ACHN (cell line): ENCODE measurements at regions not wholly inside any gene's neighbourhood (a gene's known extent, or its start where the extent isn't known, plus 50 kb on each side); places are given as distances from the start of the nearest gene placed in this dataset.

Source experiments
- DNase-seq: peaks from one replicate; pipeline ENCODE4 v3.0.0-alpha.2; 2015
- in situ Hi-C: cut with HindIII; loops from 2 replicates; pipeline ENCODE4 v1.10.0; 2017; ENCODE audit warnings: low sequenced_read_pairs, low pct_ligation_motif_present, low pct_unique_long_range_greater_than_20kb

DNA sequence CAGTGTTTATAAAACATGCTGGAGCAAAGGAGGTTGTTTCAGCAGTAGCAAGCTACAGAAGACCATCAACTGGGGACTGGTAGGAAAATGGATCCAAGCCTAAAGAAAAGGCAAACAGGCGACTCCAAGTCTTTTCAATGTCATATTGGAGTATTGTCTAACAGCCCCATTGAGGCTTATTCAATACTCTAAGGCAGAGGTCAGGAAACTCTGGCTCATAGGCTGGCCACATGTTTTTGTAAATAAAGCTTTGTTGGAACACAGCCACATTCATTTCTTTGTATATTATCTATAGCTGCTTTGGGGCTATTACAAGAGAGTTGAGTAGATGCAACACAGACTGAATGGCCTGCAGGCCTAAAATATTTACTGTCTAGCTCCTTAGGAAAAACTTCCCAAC, 77.5 kb downstream of the RPL22L1 start:
- DNase-seq: no peak
- in situ Hi-C loops: no loop called here

DNA sequence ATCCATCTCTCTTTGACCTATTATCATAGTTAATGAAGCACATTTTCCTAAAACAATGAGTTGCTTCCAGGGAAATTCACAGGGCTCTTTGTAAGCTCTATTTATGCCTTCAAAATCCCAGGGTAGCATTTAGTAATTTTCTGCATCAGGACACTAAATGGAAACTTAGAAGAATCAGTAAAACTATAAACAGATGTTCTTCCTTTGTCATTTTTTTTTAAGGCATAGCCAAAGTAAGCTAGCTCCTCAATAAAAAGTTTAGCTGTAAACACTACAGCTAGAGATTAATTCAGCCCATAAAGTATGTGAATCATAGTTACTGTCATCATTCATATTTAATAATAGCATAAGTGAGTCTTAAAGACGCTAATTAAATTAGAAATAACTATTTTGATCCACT, 79.3 kb downstream of the RPL22L1 start:
- DNase-seq: no peak
- in situ Hi-C loops: no loop called here

DNA sequence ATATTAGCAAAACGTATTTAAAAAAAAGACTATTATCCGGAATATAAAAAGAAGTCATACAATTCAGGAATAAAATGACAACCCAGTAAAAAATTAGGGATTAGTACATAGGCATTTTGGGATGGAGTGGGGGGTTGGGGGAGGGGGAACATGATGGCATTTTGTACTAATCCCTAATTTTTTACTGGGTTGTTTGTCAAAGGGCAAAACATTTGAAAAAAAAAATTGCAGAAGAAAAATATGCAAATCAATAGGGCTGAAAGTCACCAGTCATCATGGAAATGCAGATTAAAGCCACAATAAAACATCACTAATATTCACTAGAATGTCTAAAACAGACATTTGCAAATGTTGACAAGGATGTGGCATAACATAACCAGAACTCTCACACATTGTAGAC, 82.5 kb downstream of the RPL22L1 start:
- no peak for DNase-seq
- in situ Hi-C loops: no loop called here

DNA sequence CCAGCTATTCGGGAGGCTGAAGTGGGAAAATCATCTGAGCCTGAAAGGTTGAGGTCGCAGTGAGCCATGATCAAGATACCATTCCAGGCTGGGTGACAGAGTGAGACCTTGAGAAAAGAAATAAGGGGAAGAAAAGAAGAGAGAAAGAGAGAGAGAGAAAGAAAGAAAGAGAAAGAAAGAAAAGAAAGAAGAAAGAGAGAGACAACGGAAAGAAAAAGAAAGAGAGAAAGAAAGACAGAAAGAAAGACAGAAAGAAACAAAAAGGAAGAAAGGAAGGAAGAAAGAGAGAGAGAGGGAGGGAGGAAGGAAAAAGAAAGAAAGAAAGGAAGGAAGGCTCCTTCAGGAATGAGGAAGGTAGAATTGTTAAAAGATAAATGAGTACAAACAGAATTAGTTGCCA, 84.5 kb downstream of the RPL22L1 start:
- no peak for DNase-seq
- in situ Hi-C loops: no loop called here

DNA sequence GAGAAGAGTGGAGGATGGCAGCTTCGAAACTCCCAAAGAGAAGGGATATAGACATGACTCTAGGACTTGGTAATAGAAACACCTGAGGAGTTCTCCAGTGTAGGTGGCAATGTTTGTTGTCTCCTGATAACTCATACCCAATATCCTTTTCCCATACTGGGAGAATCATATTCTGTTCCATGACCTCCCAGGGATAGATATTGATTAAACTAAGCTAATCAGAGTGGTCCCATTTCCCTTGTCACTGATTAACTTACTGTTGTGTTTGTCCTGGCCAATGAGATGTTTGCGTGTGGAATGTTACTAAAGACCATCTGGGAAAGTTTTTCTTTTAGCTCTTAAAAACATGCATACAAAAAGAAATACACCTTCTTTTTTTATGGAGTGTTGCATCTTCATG, 85.6 kb downstream of the RPL22L1 start:
- no peak for DNase-seq
- in situ Hi-C loops: no loop called here

DNA sequence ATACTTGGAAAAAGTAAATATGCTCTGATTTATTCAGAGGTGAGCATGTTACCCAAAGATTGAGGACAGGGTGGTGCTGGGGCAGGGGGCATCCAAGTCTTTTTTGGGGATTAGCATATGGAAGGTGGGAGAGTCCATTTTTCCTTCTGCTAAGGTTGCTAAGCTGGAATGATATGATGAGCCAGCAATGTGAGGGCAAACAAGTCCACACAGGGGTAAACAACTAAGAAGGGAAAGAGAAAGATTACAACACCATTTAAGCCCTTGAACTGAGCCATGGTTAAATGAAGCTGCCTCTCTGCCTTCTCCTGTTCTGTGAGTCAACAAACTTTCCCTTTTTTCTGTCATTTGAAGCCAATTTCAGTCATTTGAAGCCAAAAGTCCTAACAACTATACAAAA, 89.0 kb downstream of the RPL22L1 start:
- DNase-seq: no peak
- in situ Hi-C loops: no loop called here

DNA sequence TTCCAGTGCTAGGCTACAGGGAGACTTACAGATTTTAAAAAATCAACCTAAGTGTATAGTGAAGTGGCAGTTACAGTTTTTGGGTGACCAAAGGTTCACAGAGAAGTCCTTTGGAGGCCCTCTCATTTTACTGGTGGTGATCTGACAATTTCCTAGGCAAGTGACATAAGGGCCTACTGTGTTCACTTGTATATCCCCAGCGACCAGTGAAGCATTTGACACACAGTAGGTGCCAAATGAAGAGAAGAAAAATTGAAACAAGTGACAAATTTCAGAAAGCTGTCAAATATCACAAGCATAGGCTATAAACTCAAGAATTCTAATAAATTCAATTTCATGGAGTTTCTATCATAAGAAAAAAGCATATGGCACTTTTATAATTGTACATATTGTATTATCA, 89.5 kb downstream of the RPL22L1 start:
- in situ Hi-C loops: no loop called here

DNA sequence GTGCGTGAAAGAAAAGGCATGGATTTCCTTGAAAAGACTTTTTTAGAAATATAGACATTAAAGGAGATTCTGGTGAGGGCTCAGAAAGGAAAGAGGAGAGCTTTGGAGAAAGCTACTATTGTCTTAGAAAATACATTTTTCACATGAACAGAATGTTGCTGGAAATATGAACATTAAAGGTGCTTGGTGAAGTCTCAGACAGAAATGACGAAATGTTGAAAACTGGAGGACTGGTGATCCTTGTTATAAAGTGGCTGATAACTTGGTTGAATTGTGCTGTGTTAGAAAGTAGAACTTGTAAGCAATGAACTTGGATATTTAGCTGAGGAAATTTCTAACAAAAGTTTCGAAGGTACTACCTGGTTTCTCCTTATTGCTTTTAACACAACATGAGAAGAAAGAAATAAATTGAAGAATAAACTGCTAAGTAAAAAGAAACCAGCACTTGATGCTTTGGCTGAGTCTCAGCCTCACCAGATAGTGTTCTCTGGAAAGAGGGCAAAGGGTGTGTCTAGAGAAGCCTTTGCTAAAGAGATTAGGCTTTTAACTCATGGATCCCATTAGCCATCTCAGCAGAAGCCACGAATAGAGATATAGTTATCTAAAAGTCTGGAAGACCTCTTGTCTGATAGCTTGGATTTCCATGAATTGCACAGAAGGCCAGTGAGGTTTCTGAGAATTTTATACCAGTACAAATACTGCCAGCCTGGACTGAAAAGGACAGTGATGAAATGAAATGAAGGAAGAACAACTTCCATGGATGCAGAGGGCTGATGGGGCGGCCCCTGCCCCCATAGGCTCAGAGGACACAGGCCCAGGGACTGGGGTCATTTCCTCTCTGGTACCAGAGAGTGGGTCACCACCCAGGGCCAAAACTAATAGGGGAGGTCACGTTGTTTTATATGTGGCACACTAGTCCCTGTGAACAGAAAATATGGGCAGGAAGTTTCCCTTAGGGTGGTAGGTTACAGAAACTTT, 91.5 kb downstream of the RPL22L1 start:
- no peak for DNase-seq
- in situ Hi-C loops: no loop called here

More for the DNA sequence above, 89.5 kb downstream of the RPL22L1 start:
- no peak for DNase-seq

DNA sequence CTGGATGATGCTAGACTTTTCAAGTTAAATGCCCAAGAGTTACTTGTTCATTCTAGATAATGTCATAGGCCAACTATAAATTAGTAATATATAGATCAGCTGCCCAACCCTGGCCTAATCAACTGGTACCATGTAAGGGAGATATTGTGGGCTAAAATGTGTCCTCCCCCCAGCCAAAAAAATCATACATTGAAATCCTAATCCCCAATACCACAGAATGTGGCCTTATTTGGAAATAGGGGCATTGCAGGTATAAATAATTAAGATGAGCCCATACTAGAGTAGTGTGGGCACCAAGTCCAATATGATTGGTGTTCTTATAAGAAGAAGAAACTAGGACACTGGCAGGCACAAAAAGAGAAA, 92.5 kb downstream of the RPL22L1 start:
- DNase-seq: no peak
- in situ Hi-C loops: no loop called here

DNA sequence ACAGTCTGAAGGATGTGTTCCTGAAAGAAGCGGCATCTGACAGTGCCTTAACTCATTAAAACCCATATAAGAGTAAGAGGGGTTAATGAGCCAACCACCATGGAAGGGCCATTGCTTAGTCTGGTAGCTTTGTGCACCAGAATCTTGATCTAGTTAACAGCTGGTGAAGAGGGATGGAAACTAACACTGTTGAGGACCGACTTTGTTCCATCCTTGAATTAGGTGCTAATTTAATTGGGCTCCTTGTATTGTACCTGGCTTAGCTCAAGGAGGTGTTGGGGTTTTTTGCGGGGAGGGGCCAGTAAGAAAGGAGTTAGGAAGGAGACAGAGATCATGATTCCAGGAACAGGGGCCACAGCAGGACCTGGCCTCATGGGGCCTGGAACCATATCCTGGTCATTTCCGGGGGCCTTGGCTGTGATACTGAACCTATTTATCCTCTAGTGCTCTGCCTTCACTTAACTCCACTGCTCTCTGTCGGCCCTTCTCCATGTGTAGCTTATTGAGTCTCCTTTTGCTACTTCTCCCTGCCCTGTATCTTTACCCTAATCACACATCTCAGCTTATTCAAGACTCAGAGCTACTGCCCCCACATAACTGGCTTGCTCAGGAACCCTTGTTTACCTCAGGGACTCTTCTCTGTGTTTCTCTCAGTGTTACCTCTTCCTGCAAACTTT, 93.0 kb downstream of the RPL22L1 start:
- DNase-seq: no peak
- in situ Hi-C loops: no loop called here

DNA sequence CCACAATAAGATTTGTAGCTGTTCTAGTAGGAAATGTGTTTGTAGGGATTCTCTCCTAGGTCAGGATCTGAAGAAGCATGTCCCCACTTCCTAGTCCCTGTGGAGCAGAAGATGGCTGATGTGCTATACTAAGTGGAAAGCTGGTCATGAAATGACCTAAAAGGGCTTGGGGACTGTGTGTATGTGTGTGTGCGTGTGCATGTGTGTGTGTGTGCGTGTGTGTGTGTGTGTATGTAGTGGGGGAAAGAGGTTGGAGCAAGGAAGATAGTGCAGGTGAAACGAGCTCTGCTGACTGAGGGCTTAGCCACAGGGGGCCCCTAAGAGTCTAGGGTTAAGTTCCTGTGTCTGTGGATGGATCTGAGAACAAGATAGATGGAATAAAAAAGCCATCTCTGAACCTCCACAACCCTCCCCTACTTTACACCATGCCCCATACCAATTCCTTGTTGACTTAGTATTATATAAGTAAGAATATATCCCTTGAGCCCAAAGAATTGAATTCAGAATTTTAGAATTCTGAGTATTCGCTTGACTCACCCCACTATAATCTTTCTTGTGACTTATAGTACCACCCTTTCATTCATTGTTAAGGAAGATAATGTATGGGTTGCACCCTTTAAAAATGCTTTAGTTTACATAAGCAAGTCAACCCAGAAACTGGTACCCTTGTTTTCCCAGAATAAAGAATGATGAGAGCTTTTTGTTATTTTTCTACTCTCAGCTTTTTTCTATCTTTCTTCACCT, 96.1 kb downstream of the RPL22L1 start:
- in situ Hi-C loops: no loop called here

DNA sequence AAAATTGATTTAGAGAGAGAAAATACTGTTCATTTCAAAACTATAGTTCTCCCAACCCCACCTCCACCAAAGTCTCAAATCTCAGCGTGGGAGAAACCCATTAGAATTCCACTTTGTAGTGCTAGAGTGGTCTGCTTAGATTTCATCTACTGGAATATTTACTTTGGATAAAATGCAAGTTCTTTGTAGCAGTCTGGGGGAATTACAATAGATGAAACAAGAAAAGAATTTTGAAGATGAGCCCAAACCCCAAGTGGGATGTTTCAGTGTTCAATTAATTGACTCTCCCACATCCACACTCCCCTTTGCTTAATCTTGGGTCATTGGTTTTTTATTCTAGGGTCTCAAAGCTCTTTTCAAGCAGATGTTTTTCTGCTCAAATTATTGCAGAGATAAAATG, 97.8 kb downstream of the RPL22L1 start:
- no peak for DNase-seq
- in situ Hi-C loops: no loop called here

More for the DNA sequence above, 96.1 kb downstream of the RPL22L1 start:
- no peak for DNase-seq

DNA sequence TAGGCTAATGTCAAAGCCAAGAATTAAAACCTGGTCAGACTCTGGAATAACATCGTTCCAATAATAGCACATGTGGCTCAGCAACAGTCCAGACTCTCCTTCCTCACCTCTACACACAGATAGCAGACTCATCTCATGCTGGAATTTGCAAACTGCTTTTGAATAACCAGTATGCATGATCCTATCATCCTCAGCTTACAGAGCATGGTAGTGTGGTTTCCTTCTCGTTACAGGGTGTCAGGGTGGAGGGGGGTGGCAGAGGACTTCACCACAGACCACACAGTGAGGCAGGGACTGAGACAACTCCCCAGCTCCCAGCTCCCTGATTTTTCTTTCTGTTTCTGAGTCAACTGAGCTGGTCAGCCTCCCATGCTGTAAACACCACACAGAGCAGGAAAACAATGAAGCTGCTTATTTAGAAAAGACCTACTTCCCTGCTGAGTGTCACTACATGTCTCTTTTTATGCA, 101.6 kb downstream of the RPL22L1 start:
- in situ Hi-C loops: no loop called here
- no peak for DNase-seq

DNA sequence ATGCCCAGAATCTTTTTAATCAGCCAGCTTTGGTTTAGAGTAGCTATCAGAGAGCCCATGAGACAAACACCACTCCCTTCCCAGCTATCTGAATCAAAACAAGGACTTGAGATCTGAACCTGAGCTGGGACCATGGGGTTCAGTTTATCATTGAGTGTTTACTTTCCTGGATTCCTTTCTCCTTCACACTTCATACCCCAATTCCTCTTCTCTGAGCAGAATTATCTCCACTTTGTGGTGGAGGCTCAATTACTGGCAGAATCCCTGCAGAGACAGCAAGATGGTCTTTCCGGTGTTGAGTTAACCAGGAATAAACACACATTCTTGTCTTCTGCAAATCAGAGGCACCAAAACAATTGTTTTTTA, 102.4 kb downstream of the RPL22L1 start:
- in situ Hi-C loops: no loop called here
- no peak for DNase-seq

DNA sequence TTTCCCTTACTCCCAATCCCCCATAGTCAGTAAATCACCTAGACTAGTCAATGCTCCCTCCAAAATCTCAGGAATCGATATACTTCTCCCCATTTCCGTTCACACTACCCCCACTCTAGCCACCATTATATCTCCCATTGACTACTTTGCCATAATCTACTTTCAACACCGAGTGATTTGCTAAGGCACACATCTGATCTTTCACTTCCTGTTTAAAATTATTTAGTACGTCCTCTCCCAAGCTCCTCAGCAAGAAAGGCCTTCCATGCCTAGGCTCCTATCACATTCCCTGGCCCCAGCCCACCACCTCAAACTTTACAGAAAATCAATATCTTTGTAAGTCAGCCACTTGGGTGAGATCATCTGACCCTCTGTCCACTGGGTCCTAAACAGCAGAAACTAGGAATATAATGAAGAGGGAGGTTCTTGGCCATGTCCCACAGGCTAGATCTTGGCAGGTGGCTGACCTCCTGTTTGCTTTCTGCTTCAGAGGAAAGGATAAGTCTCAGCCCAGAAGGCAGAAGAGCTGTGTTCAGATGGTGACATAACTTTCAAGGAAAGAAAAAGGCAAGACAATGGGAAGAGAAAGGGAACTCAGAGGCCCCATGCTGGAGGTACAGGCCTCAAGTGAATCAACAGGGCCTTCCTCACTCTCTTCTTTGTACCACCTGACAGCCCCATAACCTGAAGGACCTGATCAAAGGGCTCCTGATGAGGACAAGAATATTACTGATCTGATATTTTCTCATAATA, 103.0 kb downstream of the RPL22L1 start:
- in situ Hi-C loops: no loop called here
- no peak for DNase-seq

DNA sequence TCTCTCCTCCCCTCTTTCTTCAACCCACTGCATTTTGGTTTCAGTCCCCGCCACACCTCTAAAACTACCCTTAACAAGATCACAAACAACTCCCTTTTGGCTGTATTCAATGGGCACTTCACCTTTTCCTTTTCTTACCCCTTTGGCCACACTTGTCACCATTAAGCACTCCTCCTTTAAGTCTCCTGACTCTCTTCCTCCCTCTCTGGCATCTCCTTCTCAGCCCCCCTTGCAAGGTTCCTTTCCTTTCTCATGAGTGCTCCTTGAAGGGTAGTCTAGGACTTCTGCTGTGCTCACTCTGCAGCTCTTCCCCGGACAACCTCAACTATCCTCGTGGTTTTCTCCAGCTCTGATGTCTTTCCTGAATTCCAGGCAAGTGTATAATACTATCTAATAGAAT, 103.7 kb downstream of the RPL22L1 start:
- in situ Hi-C loops: no loop called here
- no peak for DNase-seq

DNA sequence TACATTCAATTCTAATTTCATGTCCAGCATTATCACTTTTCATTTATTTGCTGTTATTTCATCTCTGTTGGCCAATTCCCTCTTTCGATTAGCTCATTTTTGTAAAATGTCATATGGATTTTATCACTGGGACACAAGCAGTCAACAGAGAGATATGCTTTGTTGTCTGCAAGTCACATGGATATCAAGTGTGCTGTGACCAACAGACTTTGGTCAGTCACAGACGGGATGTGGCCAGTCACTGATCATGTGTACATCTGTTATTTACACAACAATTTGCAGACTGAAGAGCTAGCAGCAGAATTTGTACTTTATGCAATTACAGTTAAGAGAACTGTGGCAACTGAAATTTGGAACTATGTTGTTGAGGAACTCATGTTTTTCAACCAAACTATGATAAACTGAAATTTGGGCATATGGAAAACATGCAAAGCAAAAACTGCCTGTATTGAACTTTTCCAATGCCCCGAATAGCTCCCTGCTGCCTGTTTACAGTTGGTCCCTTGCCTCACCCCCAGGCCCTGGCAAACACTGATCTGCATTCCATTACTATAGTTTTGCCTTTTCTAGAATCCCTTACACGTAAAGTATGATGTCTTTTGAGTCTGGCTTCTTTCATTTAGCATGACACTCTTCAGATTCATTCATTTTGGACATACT, 104.4 kb downstream of the RPL22L1 start:
- in situ Hi-C loops: no loop called here
- DNase-seq: no peak

DNA sequence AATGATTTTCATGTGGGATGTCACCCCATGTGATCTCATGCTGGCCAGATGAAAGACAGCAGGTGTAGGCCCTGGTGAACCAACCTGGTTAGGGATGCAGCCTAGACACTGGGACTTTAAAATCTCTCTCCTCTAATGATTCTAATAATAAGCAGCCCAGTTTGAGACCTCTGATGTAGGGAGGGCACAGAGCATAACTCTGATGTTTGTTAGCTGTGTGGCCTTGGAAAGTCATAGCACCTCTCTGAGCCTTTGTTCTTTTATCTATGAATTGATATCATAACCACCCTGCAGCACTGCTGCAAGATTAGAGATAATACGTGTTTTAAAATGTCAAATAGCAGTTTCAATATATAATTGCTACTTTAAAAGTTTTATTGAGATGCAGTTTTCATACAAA, 106.0 kb downstream of the RPL22L1 start:
- in situ Hi-C loops: no loop called here

More for the DNA sequence above, 106.0 kb downstream of the RPL22L1 start:
- DNase-seq: no peak
